Tibial artery (tissue), 4 donors: ENCODE measurements at regions not wholly inside any gene's neighbourhood (a gene's known extent, or its start where the extent isn't known, plus 50 kb on each side); places are given as distances from the start of the nearest gene placed in this dataset.

Experiments
- DNase-seq, 2 donors: peaks; one replicate each; pipeline ENCODE4 v3.0.0-alpha.2; 2019
- H3K27ac ChIP-seq, 2 donors: fragments of 200-600 bp; sonication (generic) in 1 of 2; 1 replicate in 1 of 2; 2 replicates in 1 of 2; pipeline ENCODE4 v1.5.1; 2018 to 2019; ENCODE audit warnings: mild to moderate bottlenecking in 1 of 2
- H3K27me3 ChIP-seq, 2 donors: fragments of 200-600 bp; sonication (generic) in 1 of 2; one replicate each; pipeline versions ENCODE4 v1.5.1 to v1.6.0; 2016 to 2019
- H3K36me3 ChIP-seq, 3 donors: fragments of 200-600 bp; sonication (generic) in 2 of 3; one replicate each; pipeline ENCODE4 v1.5.1; 2016 to 2019; ENCODE audit warnings: mild to moderate bottlenecking in 2 of 3
- H3K4me1 ChIP-seq, 4 donors: fragments of 200-600 bp; sonication (generic) in 2 of 4; 1 replicate in 3 of 4; 2 replicates in 1 of 4; pipeline ENCODE4 v1.5.1; 2016 to 2019
- H3K4me3 ChIP-seq, 2 donors: fragments of 200-600 bp; sonication (generic) in 1 of 2; 1 replicate in 1 of 2; 2 replicates in 1 of 2; pipeline ENCODE4 v1.5.1; 2018 to 2019; ENCODE audit warnings: mild to moderate bottlenecking in 2 of 2
- H3K9me3 ChIP-seq, 3 donors: fragments of 200-600 bp; sonication (generic) in 1 of 3; one replicate each; pipeline ENCODE4 v1.5.1; 2016 to 2019
- CTCF ChIP-seq, 2 experiments: fragments of 200-600 bp in 1 of 2; fragments of 450-650 bp in 1 of 2; IDR thresholded peaks; one replicate each; pipeline ENCODE4 v1.5.1; 2017 to 2019; ENCODE audit warnings: antibody characterized with exemption in 2 of 2, mild to moderate bottlenecking in 1 of 2, moderate library complexity in 1 of 2
- intact Hi-C: fragments of 100-400 bp; cut with DNase I; formaldehyde crosslinking; loops from one replicate; pipeline ENCODE4 v1.15.0; 2023; ENCODE audit warnings: low total_unique reads

GRCh38 chr5:29054694-29055093 lies 2016.3 kb upstream of the CDH9 start:
- Histone ChIP-seq H3K36me3 (no peaks in the 10 kb centered on the region), H3K4me1 (no peaks in the 10 kb centered on the region), H3K27me3 (no peaks in the 10 kb centered on the region), H3K4me3 (no peak overlapping the region), H3K9me3 (no peaks in the 10 kb centered on the region), H3K27ac (no peak overlapping the region)
- intact Hi-C loops = no loop called here
- no peak for DNase-seq
- no peak for TF ChIP-seq CTCF (IDR thresholded peaks at IDR 0.05)

- intact Hi-C loops = no loop called here
- Histone ChIP-seq H3K4me3 (no peak overlapping the region), H3K4me1 (no peaks in the 10 kb centered on the region), H3K27ac (no peak overlapping the region), H3K27me3 (no peaks in the 10 kb centered on the region), H3K9me3 (no peaks in the 10 kb centered on the region), H3K36me3 (no peaks in the 10 kb centered on the region)
- DNase-seq = no peak
- TF ChIP-seq CTCF (IDR thresholded peaks at IDR 0.05) = no peak
Measured at GRCh38 chr5:29054282-29054681, 2015.9 kb upstream of the CDH9 start.

DNA sequence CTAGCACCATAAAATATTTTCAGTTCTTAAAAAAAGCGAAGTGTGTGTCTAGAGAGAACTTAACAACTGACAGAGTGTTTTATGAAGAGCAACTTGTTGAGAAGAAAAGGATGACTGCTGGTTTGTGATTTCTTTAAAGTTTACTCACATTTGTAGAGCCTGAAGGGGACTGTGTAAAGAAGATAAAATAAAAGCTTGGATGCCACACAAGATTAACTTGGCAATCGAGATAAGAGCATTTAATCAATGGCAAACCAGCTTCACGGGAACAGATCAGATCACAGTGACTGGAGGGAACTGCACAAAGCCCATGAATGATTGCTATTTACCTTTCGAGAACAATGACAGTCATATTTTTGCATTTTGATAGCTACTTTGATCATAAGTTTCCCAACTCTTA lies 2013.1 kb upstream of the CDH9 start:
- no peak overlapping the region for H3K27ac ChIP-seq
- intact Hi-C loops = no loop called here
- TF ChIP-seq CTCF (IDR thresholded peaks at IDR 0.05) = no peak
- no peaks in the 10 kb centered on the region for H3K9me3 ChIP-seq
- no peaks in the 10 kb centered on the region for H3K27me3 ChIP-seq
- H3K4me1 ChIP-seq = no peaks in the 10 kb centered on the region
- no peak for DNase-seq
- no peaks in the 10 kb centered on the region for H3K36me3 ChIP-seq
- no peak overlapping the region for H3K4me3 ChIP-seq

DNA sequence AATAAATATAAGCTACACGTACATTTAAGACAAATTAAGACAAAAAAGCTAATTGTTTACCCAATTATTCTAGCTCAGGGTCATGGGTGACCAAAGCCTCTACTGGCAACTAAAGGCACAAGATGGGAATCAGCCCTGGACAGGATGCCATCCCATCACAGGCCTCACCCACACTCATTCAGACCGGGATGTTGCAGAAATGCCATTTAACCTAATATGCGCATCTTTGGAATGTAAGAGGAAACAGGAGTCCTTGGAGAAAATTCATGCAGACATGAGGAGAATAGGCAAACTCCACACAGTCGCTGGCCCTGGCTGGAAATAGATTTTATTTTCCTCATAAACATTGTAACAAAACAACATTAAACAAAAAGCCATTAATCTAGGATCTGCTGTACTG lies 2003.8 kb upstream of the CDH9 start:
- no peak for TF ChIP-seq CTCF (IDR thresholded peaks at IDR 0.05)
- H3K4me1 ChIP-seq = no peaks in the 10 kb centered on the region
- no peak overlapping the region for H3K4me3 ChIP-seq
- intact Hi-C loops = no loop called here
- no peaks in the 10 kb centered on the region for H3K27me3 ChIP-seq
- no peak for DNase-seq
- no peak overlapping the region for H3K27ac ChIP-seq
- no peaks in the 10 kb centered on the region for H3K36me3 ChIP-seq
- no peaks in the 10 kb centered on the region for H3K9me3 ChIP-seq

- no peak for DNase-seq
- Histone ChIP-seq H3K4me3 (no peak overlapping the region), H3K27me3 (no peaks in the 10 kb centered on the region), H3K27ac (no peak overlapping the region), H3K36me3 (no peaks in the 10 kb centered on the region), H3K9me3 (no peaks in the 10 kb centered on the region), H3K4me1 (no peaks in the 10 kb centered on the region)
- TF ChIP-seq CTCF (IDR thresholded peaks at IDR 0.05) = no peak
- intact Hi-C loops = no loop called here
Measured at GRCh38 chr5:29040404-29040803, 2002.0 kb upstream of the CDH9 start.

- H3K27me3 ChIP-seq = no peaks in the 10 kb centered on the region
- DNase-seq = no peak
- H3K9me3 ChIP-seq = no peaks in the 10 kb centered on the region
- no peak overlapping the region for H3K4me3 ChIP-seq
- H3K36me3 ChIP-seq = no peaks in the 10 kb centered on the region
- TF ChIP-seq CTCF (IDR thresholded peaks at IDR 0.05) = no peak
- intact Hi-C loops = no loop called here
- H3K27ac ChIP-seq = no peak overlapping the region
- H3K4me1 ChIP-seq = no peaks in the 10 kb centered on the region
Measured at GRCh38 chr5:29039994-29040393, 2001.6 kb upstream of the CDH9 start.
